Spleen (tissue), 11 donors: ENCODE measurements at regions not wholly inside any gene's neighbourhood (a gene's known extent, or its start where the extent isn't known, plus 50 kb on each side); places are given as distances from the start of the nearest gene placed in this dataset.

ENCODE experiments used
- DNase-seq: peaks from one replicate; pipeline ENCODE4 v3.0.0-alpha.2; 2020
- H3K27ac ChIP-seq, 8 donors: fragments of 200-600 bp; sonication (generic) in 7 of 8; 1 replicate in 4 of 8; 2 replicates in 4 of 8; pipeline versions ENCODE4 v1.5.0 to v1.8.0; 2016 to 2021; ENCODE audit warnings: inconsistent platforms in 4 of 8, mild to moderate bottlenecking in 4 of 8, moderate library complexity in 1 of 8
- H3K27me3 ChIP-seq, 7 donors: fragments of 200-600 bp; sonication (generic) in 6 of 7; replicated peaks in 1 of 7; 1 replicate in 4 of 7; 2 replicates in 3 of 7; pipeline versions ENCODE4 v1.5.0 to v1.8.0; 2016 to 2021; ENCODE audit warnings: inconsistent platforms in 3 of 7, mild to moderate bottlenecking in 1 of 7
- H3K36me3 ChIP-seq, 6 donors: fragments of 200-600 bp; sonication (generic) in 5 of 6; 1 replicate in 4 of 6; 2 replicates in 2 of 6; pipeline versions ENCODE4 v1.5.0 to v1.8.0; 2016 to 2021; ENCODE audit warnings: inconsistent platforms in 2 of 6
- H3K4me1 ChIP-seq, 6 donors: fragments of 200-600 bp; sonication (generic) in 5 of 6; 1 replicate in 3 of 6; 2 replicates in 3 of 6; pipeline versions ENCODE4 v1.5.0 to v1.8.0; 2016 to 2021; ENCODE audit warnings: inconsistent platforms in 3 of 6
- H3K4me3 ChIP-seq, 8 donors: fragments of 200-600 bp; sonication (generic) in 7 of 8; 1 replicate in 4 of 8; 2 replicates in 4 of 8; pipeline versions ENCODE4 v1.5.0 to v1.8.0; 2016 to 2021; ENCODE audit warnings: inconsistent platforms in 4 of 8, mild to moderate bottlenecking in 4 of 8, moderate library complexity in 2 of 8
- H3K9me3 ChIP-seq, 8 donors: fragments of 200-600 bp; sonication (generic) in 7 of 8; 1 replicate in 4 of 8; 2 replicates in 4 of 8; pipeline versions ENCODE4 v1.5.0 to v1.8.0; 2016 to 2021; ENCODE audit warnings: inconsistent platforms in 4 of 8
- POLR2A ChIP-seq, 3 donors: fragments of 450-650 bp; IDR thresholded peaks; one replicate each; pipeline ENCODE4 v1.5.1; 2017; ENCODE audit warnings: antibody characterized with exemption in 3 of 3, mild to moderate bottlenecking in 1 of 3
- POLR2AphosphoS5 ChIP-seq, 3 donors: sonication (generic); formaldehyde crosslinking; IDR thresholded peaks; one replicate each; pipeline ENCODE4 v1.5.1; 2017; ENCODE audit warnings: antibody characterized with exemption in 3 of 3
- WGBS, 5 donors: extraction: QIAGEN DNeasy Blood & Tissue Kit in 3 of 5; methylation state at CpG; one replicate each; pipeline versions ENCODE4 v1.1.5 to v1.1.7; 2013 to 2018; 5-methylcytosine and 5-hydroxymethylcytosine counted together
- intact Hi-C: fragments of 100-400 bp; cut with DNase I; formaldehyde crosslinking; loops from one replicate; pipeline ENCODE4 v1.15.0; 2023; ENCODE audit warnings: low total_unique reads
- TF ChIP-seq, protein P1 (sequence below), 11 experiments: fragments of 200-600 bp in 7 of 11; fragments of 450-650 bp in 4 of 11; sonication (generic) in 4 of 11; IDR thresholded peaks in 8 of 11; conservative IDR thresholded peaks in 3 of 11; 1 replicate in 7 of 11; 2 replicates in 4 of 11; pipeline versions ENCODE4 v1.4.0 to v1.8.0; 2016 to 2021; ENCODE audit warnings: antibody characterized with exemption in 11 of 11, inconsistent platforms in 4 of 11, mild to moderate bottlenecking in 1 of 11
- donor health status: healthy with polysubstance abuse.
- donor health status: DM: no; HTN: no; CAD: no; lungs with moderate emphysema.
- donor health status: DM: no; HTN: no; CAD: no.
- donor health status: Bipolar disorder and iron deficiency.
- donor health status: healthy.
- donor health status: DM: no; HTN: no; CAD: no.
- donor health status: DM: yes; HTN: yes; CAD: no.

GRCh38 chr4:166491635-166492034, 618.6 kb downstream of the TLL1 start:
- WGBS, 5 donors: 74 to 93% (median 84%) methylated on average over 1 of the region's 1 CpG
- no peak for DNase-seq
- Histone ChIP-seq H3K36me3 (no peaks in the 10 kb centered on the region), H3K9me3 (no peaks in the 10 kb centered on the region), H3K4me1 (no peaks in the 10 kb centered on the region), H3K27ac (no peak overlapping the region), H3K4me3 (no peak overlapping the region), H3K27me3 (no peaks in the 10 kb centered on the region)
- intact Hi-C loops: no loop called here
- TF ChIP-seq POLR2A (IDR thresholded peaks at IDR 0.05) (no peak), POLR2AphosphoS5 (IDR thresholded peaks at IDR 0.05) (no peak)
- TF ChIP-seq, protein P1, sequence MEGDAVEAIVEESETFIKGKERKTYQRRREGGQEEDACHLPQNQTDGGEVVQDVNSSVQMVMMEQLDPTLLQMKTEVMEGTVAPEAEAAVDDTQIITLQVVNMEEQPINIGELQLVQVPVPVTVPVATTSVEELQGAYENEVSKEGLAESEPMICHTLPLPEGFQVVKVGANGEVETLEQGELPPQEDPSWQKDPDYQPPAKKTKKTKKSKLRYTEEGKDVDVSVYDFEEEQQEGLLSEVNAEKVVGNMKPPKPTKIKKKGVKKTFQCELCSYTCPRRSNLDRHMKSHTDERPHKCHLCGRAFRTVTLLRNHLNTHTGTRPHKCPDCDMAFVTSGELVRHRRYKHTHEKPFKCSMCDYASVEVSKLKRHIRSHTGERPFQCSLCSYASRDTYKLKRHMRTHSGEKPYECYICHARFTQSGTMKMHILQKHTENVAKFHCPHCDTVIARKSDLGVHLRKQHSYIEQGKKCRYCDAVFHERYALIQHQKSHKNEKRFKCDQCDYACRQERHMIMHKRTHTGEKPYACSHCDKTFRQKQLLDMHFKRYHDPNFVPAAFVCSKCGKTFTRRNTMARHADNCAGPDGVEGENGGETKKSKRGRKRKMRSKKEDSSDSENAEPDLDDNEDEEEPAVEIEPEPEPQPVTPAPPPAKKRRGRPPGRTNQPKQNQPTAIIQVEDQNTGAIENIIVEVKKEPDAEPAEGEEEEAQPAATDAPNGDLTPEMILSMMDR (IDR thresholded peaks at IDR 0.05 in 8 of 11, conservative IDR thresholded peaks at IDR 0.05 in 3 of 11): no peak

DNA sequence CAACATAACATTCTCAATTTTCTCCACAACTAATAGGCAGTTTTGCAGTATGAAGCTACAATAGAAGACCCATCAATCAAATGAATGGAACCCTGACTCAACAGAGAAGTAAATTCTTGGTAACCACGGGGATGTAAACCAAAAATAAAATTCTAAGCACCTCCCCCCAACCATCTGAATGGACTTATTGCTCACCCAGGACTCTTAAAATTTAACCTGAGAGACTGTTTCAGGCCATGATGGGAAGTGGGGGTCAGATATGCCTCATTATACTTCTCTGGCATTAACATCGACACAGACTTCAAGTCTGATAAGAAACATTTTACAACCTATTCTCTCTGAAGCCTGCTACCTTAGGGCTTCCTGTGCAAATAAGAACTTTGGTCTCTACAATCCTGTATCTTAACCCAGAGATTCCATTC, 620.9 kb downstream of the TLL1 start:
- no peaks in the 10 kb centered on the region for H3K9me3 ChIP-seq
- no peak overlapping the region for H3K27ac ChIP-seq
- DNase-seq: no peak
- intact Hi-C loops: no loop called here
- no peaks in the 10 kb centered on the region for H3K27me3 ChIP-seq
- H3K4me1 ChIP-seq: no peaks in the 10 kb centered on the region
- H3K36me3 ChIP-seq: no peaks in the 10 kb centered on the region
- WGBS, 5 donors: 6 to 44% (median 31%) methylated on average over 2 of the region's 2 CpGs
- TF ChIP-seq POLR2AphosphoS5 (IDR thresholded peaks at IDR 0.05) (no peak), POLR2A (IDR thresholded peaks at IDR 0.05) (no peak)
- TF ChIP-seq, protein P1 (IDR thresholded peaks at IDR 0.05 in 8 of 11, conservative IDR thresholded peaks at IDR 0.05 in 3 of 11): no peak
- no peak overlapping the region for H3K4me3 ChIP-seq

- TF ChIP-seq, protein P1 (IDR thresholded peaks at IDR 0.05 in 8 of 11, conservative IDR thresholded peaks at IDR 0.05 in 3 of 11): no peak
- TF ChIP-seq POLR2AphosphoS5 (IDR thresholded peaks at IDR 0.05) (no peak), POLR2A (IDR thresholded peaks at IDR 0.05) (no peak)
- no peaks in the 10 kb centered on the region for H3K4me1 ChIP-seq
- no peaks in the 10 kb centered on the region for H3K36me3 ChIP-seq
- no peak overlapping the region for H3K27ac ChIP-seq
- intact Hi-C loops: no loop called here
- DNase-seq: no peak
- no peaks in the 10 kb centered on the region for H3K27me3 ChIP-seq
- H3K4me3 ChIP-seq: no peak overlapping the region
- WGBS, 5 donors: 90 to 96% (median 95%) methylated on average over 3 of the region's 3 CpGs
- H3K9me3 ChIP-seq: peaks cover 0 to 9% (median 0%) of the 10 kb centered on the region in 8 donors
Measured at GRCh38 chr4:166498546-166498945, 625.5 kb downstream of the TLL1 start.

GRCh38 chr4:166499820-166500219, 626.8 kb downstream of the TLL1 start:
- peaks cover 0 to 9% (median 0%) of the 10 kb centered on the region in 8 donors for H3K9me3 ChIP-seq
- no peaks in the 10 kb centered on the region for H3K36me3 ChIP-seq
- intact Hi-C loops: no loop called here
- TF ChIP-seq, protein P1 (IDR thresholded peaks at IDR 0.05 in 8 of 11, conservative IDR thresholded peaks at IDR 0.05 in 3 of 11): no peak
- no peak for TF ChIP-seq POLR2A (IDR thresholded peaks at IDR 0.05)
- TF ChIP-seq POLR2AphosphoS5 (IDR thresholded peaks at IDR 0.05): no peak
- no peak overlapping the region for H3K4me3 ChIP-seq
- 1 to 26% (median 18%) methylated on average over 4 of the region's 4 CpGs for WGBS, 5 donors
- no peaks in the 10 kb centered on the region for H3K27me3 ChIP-seq
- H3K4me1 ChIP-seq: no peaks in the 10 kb centered on the region
- no peak overlapping the region for H3K27ac ChIP-seq
- DNase-seq: no peak
